Mesodermal cell (in vitro differentiated cells): ENCODE measurements at regions not wholly inside any gene's neighbourhood (a gene's known extent, or its start where the extent isn't known, plus 50 kb on each side); places are given as distances from the start of the nearest gene placed in this dataset.

Experiments used
- H3K27ac ChIP-seq: 2 replicates; pipeline ENCODE4 v1.7.0; 2013; ENCODE audit warnings: mild to moderate bottlenecking, low read depth, low read length, moderate library complexity; ENCODE audit not compliant: severe bottlenecking
- H3K36me3 ChIP-seq: 2 replicates; pipeline ENCODE4 v1.7.1; 2013; ENCODE audit warnings: mild to moderate bottlenecking, low read length, moderate library complexity; ENCODE audit not compliant: control insufficient read depth, insufficient read depth
- H3K4me1 ChIP-seq: one replicate; pipeline ENCODE4 v1.7.1; 2013; ENCODE audit warnings: mild to moderate bottlenecking, low read length; ENCODE audit not compliant: insufficient read depth, control insufficient read depth, poor library complexity, severe bottlenecking
- H3K4me3 ChIP-seq: 2 replicates; pipeline ENCODE4 v1.7.0; 2013; ENCODE audit warnings: low read length, control low read depth, mild to moderate bottlenecking; ENCODE audit not compliant: insufficient read depth, poor library complexity, severe bottlenecking; ENCODE audit errors: extremely low read depth
- H3K9me3 ChIP-seq: 2 replicates; pipeline ENCODE4 v1.7.1; 2013; ENCODE audit warnings: mild to moderate bottlenecking, low read length, moderate library complexity; ENCODE audit not compliant: control insufficient read depth
- WGBS, 2 experiments: methylation state at CpG; one replicate each; pipeline ENCODE4 v1.1.5; 2013; ENCODE audit warnings: missing lambda C conversion rate in 2 of 2; ENCODE audit not compliant: insufficient coverage in 2 of 2; 5-methylcytosine and 5-hydroxymethylcytosine counted together

- peaks cover 41% of the 10 kb centered on the region for H3K4me1 ChIP-seq
- WGBS, 2 experiments = 60 to 86% methylated on average over 3 of the region's 3 CpGs
- no peak overlapping the region for H3K27ac ChIP-seq
- no peak overlapping the region for H3K4me3 ChIP-seq
- H3K36me3 ChIP-seq = no peaks in the 10 kb centered on the region
- no peaks in the 10 kb centered on the region for H3K9me3 ChIP-seq
These were observed 82.6 kb upstream of the ARHGAP5 start for GRCh38 chr14:31994391-31995033.

GRCh38 chr14:32003585-32003984, 73.5 kb upstream of the ARHGAP5 start:
- Histone ChIP-seq H3K4me3 (no peak overlapping the region), H3K9me3 (no peaks in the 10 kb centered on the region), H3K27ac (no peak overlapping the region), H3K4me1 (peaks cover 25% of the 10 kb centered on the region), H3K36me3 (no peaks in the 10 kb centered on the region)
- 88 to 95% methylated on average over 5 of the region's 5 CpGs for WGBS, 2 experiments

GRCh38 chr14:32004300-32004699, 72.8 kb upstream of the ARHGAP5 start:
- Histone ChIP-seq H3K27ac (no peak overlapping the region), H3K4me3 (no peak overlapping the region), H3K36me3 (no peaks in the 10 kb centered on the region), H3K4me1 (peaks cover 31% of the 10 kb centered on the region), H3K9me3 (no peaks in the 10 kb centered on the region)
- 67 to 83% methylated on average over 1 to 2 of the region's 4 CpGs for WGBS, 2 experiments

- 88 to 95% methylated on average over 3 to 4 of the region's 5 CpGs for WGBS, 2 experiments
- no peak overlapping the region for H3K27ac ChIP-seq
- no peaks in the 10 kb centered on the region for H3K9me3 ChIP-seq
- no peak overlapping the region for H3K4me3 ChIP-seq
- no peaks in the 10 kb centered on the region for H3K36me3 ChIP-seq
- peaks cover 42% of the 10 kb centered on the region for H3K4me1 ChIP-seq
These were observed 71.5 kb upstream of the ARHGAP5 start for GRCh38 chr14:32005628-32006027.

GRCh38 chr14:32006263-32007110, 70.6 kb upstream of the ARHGAP5 start:
- WGBS, 2 experiments = 67 to 71% methylated on average over 7 to 9 of the region's 14 CpGs
- H3K9me3 ChIP-seq = no peaks in the 10 kb centered on the region
- peak overlapping the region; percentile 75 for H3K27ac ChIP-seq
- H3K4me3 ChIP-seq = no peak overlapping the region
- no peaks in the 10 kb centered on the region for H3K36me3 ChIP-seq
- H3K4me1 ChIP-seq = peaks cover 49% of the 10 kb centered on the region

- H3K9me3 ChIP-seq = no peaks in the 10 kb centered on the region
- no peaks in the 10 kb centered on the region for H3K36me3 ChIP-seq
- H3K4me1 ChIP-seq = peaks cover 49% of the 10 kb centered on the region
- no peak overlapping the region for H3K4me3 ChIP-seq
- H3K27ac ChIP-seq = peak overlapping the region; percentile 60
- 86 to 92% methylated on average over 2 of the region's 2 CpGs for WGBS, 2 experiments
These were observed 69.2 kb upstream of the ARHGAP5 start for GRCh38 chr14:32007755-32008362.

- Histone ChIP-seq H3K4me3 (no peak overlapping the region), H3K9me3 (no peaks in the 10 kb centered on the region), H3K27ac (peak overlapping the region; percentile 4), H3K4me1 (peaks cover 49% of the 10 kb centered on the region), H3K36me3 (no peaks in the 10 kb centered on the region)
- no CpG with 5 or more reads among the region's 1 CpG for WGBS, 2 experiments
These were observed 68.4 kb upstream of the ARHGAP5 start for GRCh38 chr14:32008602-32009193.

GRCh38 chr14:32009221-32009975, 67.7 kb upstream of the ARHGAP5 start:
- H3K4me3 ChIP-seq = no peak overlapping the region
- no peaks in the 10 kb centered on the region for H3K36me3 ChIP-seq
- peaks cover 49% of the 10 kb centered on the region for H3K4me1 ChIP-seq
- peak overlapping the region; percentile 90 for H3K27ac ChIP-seq
- 78% methylated on average over 4 of the region's 5 CpGs; no CpG with 5 or more reads in 1 of the 2 experiments for WGBS, 2 experiments
- no peaks in the 10 kb centered on the region for H3K9me3 ChIP-seq

GRCh38 chr14:32009976-32010581, 67.0 kb upstream of the ARHGAP5 start:
- Histone ChIP-seq H3K36me3 (no peaks in the 10 kb centered on the region), H3K4me3 (no peak overlapping the region), H3K27ac (peak overlapping the region; percentile 90), H3K9me3 (no peaks in the 10 kb centered on the region), H3K4me1 (peaks cover 49% of the 10 kb centered on the region)
- WGBS, 2 experiments = 75 to 79% methylated on average over 3 of the region's 6 CpGs
